Esophagus muscularis mucosa (tissue), 4 donors: ENCODE measurements at regions not wholly inside any gene's neighbourhood (a gene's known extent, or its start where the extent isn't known, plus 50 kb on each side); places are given as distances from the start of the nearest gene placed in this dataset.

Experiments used
- CTCF ChIP-seq, 3 experiments: fragments of 200-600 bp in 2 of 3; fragments of 450-650 bp in 1 of 3; sonication (generic) in 2 of 3; IDR thresholded peaks; one replicate each; pipeline ENCODE4 v1.5.1; 2017 to 2019; ENCODE audit warnings: antibody characterized with exemption in 3 of 3, mild to moderate bottlenecking in 2 of 3, moderate library complexity in 1 of 3
- EP300 ChIP-seq: sonication (generic); formaldehyde crosslinking; IDR thresholded peaks from one replicate; pipeline ENCODE4 v1.6.1; 2017; ENCODE audit warnings: antibody characterized with exemption
- POLR2A ChIP-seq: fragments of 450-650 bp; IDR thresholded peaks from one replicate; pipeline ENCODE4 v1.6.1; 2017; ENCODE audit warnings: antibody characterized with exemption, moderate library complexity, mild to moderate bottlenecking, low read depth

GRCh38 chr22:49638788-49639187, 188.9 kb downstream of the BRD1 start:
- TF ChIP-seq CTCF (IDR thresholded peaks at IDR 0.05) (no peak), POLR2A (no peak), EP300 (no peak)
